Activated naive CD8-positive, alpha-beta T cell treated with anti-CD3 and anti-CD28 coated beads, Interleukin-2, amount 10 ng/mL, durations not matched to agents 7 days and 5 days (primary cell): ENCODE measurements at regions not wholly inside any gene's neighbourhood (a gene's known extent, or its start where the extent isn't known, plus 50 kb on each side); places are given as distances from the start of the nearest gene placed in this dataset.

Experiments used
- ATAC-seq: fragments of 150-1000 bp; cut with Tn5 transposase; one replicate; pipeline ENCODE4 v1.10.0; 2021; ENCODE audit warnings: low read depth, moderate library complexity
- POLR2A ChIA-PET: fragments of 350-600 bp; sonication (Branson Sonifier 250); formaldehyde crosslinking; loops from one replicate; lab custom pipeline; 2021; ENCODE audit warnings: antibody characterized with exemption; lab: Charles Lee
- DNase-seq: peaks from one replicate; pipeline ENCODE4 v3.0.0; 2021
- H3K27ac Mint-ChIP-seq: one replicate; pipeline ENCODE4 v1.8.0; 2022; ENCODE audit warnings: mild to moderate bottlenecking, mixed read lengths
- H3K27me3 Mint-ChIP-seq: one replicate; pipeline ENCODE4 v1.8.0; 2022; ENCODE audit warnings: mild to moderate bottlenecking, moderate library complexity, mixed read lengths
- H3K36me3 Mint-ChIP-seq: one replicate; pipeline ENCODE4 v1.8.0; 2021; ENCODE audit warnings: mild to moderate bottlenecking, mixed read lengths
- H3K4me1 Mint-ChIP-seq: one replicate; pipeline ENCODE4 v1.8.0; 2021; ENCODE audit warnings: mixed read lengths
- H3K4me3 Mint-ChIP-seq: one replicate; pipeline ENCODE4 v1.8.0; 2022; ENCODE audit warnings: mild to moderate bottlenecking, moderate library complexity, mixed read lengths
- H3K9me3 Mint-ChIP-seq: one replicate; pipeline ENCODE4 v1.8.0; 2021; ENCODE audit warnings: mixed read lengths

DNA sequence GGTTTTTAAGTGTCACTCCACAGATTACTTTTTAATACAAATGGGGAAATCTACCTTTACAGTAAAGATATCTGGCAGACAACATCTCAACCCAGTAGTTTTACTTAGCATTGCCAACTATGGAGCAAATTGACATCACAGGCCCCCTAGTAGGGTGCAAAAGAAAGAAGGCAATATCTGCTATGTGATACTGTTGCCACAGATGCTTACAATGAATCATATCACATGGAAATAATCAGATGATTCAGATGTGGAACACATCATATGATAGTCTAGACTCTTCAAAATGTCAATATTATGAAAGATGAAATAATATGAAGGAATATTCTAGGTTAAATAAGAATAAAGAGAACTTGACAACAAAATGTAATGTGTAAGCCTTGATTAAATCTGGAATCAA lies 322.5 kb downstream of the BMP2 start:
- DNase-seq (no peak), ATAC-seq (no peak)
- no peaks in the 10 kb centered on the region for H3K36me3 Mint-ChIP-seq
- POLR2A ChIA-PET: no interaction called here
- peaks cover 4% of the 10 kb centered on the region for H3K9me3 Mint-ChIP-seq
- H3K27me3 Mint-ChIP-seq: no peaks in the 10 kb centered on the region
- no peaks in the 10 kb centered on the region for H3K4me1 Mint-ChIP-seq
- no peak overlapping the region for H3K4me3 Mint-ChIP-seq
- no peak overlapping the region for H3K27ac Mint-ChIP-seq

DNA sequence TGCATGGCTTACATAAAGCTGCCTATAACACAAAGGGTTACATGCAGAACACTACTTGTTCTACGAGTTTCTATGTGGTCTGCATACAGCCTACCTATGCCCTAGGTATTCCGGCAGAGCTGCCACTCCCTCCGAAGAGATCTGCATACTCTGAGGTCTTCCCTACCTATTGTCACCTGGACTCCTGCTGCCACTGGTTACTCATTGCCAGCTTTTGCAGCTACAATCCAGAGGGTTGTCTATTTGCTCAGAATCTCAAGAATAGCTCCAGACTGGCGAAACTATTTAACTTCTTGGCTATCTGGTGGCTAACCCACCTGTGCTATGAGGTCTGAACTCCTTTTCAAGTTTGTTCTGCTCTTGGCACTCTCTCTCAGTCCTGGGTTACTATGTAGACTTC lies 323.3 kb downstream of the BMP2 start:
- ATAC-seq: no peak
- H3K4me1 Mint-ChIP-seq: no peaks in the 10 kb centered on the region
- no peak overlapping the region for H3K4me3 Mint-ChIP-seq
- H3K36me3 Mint-ChIP-seq: no peaks in the 10 kb centered on the region
- no peaks in the 10 kb centered on the region for H3K27me3 Mint-ChIP-seq
- H3K27ac Mint-ChIP-seq: no peak overlapping the region
- H3K9me3 Mint-ChIP-seq: peaks cover 4% of the 10 kb centered on the region
- no peak for DNase-seq
- POLR2A ChIA-PET: no interaction called here

DNA sequence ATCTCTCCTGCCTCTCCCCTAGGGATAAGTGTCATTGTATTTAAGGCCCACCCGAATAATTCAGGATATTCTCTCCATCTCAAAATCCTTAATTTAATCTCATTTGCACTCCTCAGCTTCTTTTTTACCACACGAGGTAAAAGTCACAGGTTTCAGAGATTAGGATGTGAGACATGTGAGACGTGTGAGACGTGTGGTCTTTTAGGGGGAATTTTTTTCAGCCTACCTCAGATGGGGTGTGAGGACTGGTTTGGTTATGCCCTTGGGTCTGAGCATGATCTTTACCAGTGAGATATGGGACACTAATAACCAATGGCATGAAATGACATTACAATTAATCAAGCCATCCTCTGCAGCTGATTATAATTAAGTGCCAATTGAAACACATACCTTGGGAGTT lies 324.2 kb downstream of the BMP2 start:
- POLR2A ChIA-PET: no interaction called here
- Mint-ChIP-seq H3K9me3 (peaks cover 4% of the 10 kb centered on the region), H3K36me3 (no peaks in the 10 kb centered on the region)

DNA sequence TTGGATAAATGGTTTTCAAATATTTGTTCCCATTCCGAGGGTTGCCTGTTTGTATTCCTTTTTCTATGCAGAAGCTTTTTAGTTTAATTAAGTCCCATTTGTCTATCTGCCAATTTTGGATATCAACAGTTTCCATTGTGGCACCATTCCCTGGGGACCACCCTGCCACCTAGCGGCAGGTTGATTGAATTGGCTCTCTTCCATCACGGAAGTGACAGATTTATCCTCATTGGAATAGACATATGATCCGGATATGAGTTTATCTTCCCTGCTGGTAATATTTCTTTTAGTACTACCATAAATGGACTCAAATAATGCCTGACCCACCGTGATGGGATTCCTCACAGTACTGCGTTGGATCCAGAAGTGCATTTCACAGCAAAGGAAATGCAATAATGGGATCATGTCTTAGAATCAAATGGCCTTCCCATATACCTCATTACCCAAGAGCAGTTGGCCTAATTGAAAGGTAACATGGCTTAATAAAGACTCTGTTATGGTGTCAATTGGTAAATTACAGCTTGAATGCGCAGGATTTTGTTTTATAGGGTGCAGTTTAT lies 327.0 kb downstream of the BMP2 start:
- ATAC-seq (no peak), DNase-seq (no peak)
- no peaks in the 10 kb centered on the region for H3K36me3 Mint-ChIP-seq
- no peaks in the 10 kb centered on the region for H3K27me3 Mint-ChIP-seq
- no peak overlapping the region for H3K4me3 Mint-ChIP-seq
- POLR2A ChIA-PET: no interaction called here
- H3K9me3 Mint-ChIP-seq: peaks cover 3% of the 10 kb centered on the region
- no peaks in the 10 kb centered on the region for H3K4me1 Mint-ChIP-seq
- H3K27ac Mint-ChIP-seq: no peak overlapping the region

More for the DNA sequence above, 324.2 kb downstream of the BMP2 start:
- Mint-ChIP-seq H3K27me3 (no peaks in the 10 kb centered on the region), H3K27ac (no peak overlapping the region), H3K4me1 (no peaks in the 10 kb centered on the region), H3K4me3 (no peak overlapping the region)
- ATAC-seq (no peak), DNase-seq (no peak)

DNA sequence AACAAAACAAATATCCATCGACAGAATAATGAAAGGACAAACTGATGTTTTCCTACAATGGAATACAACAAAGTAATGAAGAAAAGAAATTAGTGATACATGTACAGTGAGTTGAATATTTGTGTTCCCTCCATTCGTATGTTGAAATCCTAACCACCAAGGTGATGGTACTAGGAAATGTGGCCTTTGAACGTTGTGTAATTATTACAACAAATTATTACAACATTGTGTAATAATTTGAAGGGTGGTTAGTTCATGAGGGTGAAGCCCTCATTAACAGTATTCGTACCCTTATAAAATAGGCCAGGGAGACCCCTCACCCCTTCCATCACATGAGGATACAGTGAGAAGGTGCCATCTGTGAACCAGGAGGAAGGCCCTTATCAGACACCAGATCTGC lies 339.4 kb downstream of the BMP2 start:
- DNase-seq (no peak), ATAC-seq (no peak)
- POLR2A ChIA-PET: no interaction called here
- Mint-ChIP-seq H3K27me3 (no peaks in the 10 kb centered on the region), H3K4me3 (no peak overlapping the region), H3K9me3 (peaks cover 2% of the 10 kb centered on the region), H3K4me1 (no peaks in the 10 kb centered on the region), H3K27ac (no peak overlapping the region), H3K36me3 (no peaks in the 10 kb centered on the region)

DNA sequence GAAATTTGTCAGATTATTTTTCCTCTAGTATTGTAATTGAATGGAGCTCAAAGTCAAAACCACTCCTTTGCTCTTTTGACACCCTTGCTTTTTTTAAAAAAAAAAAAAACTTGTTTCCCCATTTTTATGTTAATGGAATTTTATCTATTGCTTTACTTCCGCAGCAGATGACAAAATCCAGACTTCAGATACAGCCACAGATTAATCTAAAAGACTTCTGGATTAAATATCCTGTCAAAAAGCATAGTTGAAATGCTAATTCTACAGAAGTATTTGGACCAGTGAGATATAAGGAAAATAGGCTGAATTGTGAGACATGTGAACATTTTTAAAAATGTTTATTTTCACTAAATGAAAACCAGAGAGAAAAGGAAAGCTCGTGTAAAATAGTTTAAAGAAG lies 341.4 kb downstream of the BMP2 start:
- Mint-ChIP-seq H3K4me1 (no peaks in the 10 kb centered on the region), H3K4me3 (no peak overlapping the region), H3K36me3 (no peaks in the 10 kb centered on the region), H3K27ac (no peak overlapping the region), H3K9me3 (peaks cover 2% of the 10 kb centered on the region), H3K27me3 (no peaks in the 10 kb centered on the region)
- POLR2A ChIA-PET: no interaction called here
- ATAC-seq: no peak
- DNase-seq: no peak

DNA sequence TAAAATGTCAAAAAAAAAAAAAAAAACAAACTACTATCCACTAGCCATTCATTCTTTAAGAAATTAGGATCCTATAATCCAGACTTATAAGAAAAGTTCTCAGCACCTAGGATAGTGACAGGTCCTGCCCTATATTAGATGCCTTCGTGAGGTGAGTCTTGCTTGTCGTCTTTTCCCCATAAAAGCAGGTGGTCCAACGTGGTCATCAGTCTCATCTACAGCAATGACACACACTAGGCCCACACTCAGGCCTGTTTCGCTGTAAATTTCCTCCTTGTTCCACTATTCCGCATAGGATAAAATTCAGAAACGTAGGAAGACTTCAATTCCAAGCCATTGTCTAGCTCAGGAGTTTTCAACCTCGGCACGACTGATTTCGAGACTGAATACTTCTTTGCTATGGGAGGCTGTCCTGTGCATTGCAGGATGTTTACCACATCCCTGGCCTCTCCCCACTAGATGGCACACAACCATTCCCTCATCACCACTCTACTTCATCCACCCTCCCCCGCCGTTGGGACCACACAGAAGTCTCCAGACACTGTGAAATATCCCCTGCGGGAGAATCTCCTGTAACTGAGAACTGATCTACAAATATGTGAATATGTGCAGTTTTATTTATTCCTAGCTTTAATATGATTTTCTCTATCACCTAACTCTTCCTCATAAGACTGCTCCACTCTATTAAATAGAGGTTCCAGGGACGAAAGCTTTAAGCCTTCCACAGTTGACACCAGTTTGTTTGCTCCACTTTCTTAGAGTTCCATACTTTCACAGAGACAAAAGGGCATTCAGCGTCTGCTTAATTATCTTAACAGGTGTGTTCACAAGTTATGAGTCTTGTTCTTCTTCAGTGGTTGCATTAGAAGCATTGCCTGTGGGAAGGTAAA lies 346.3 kb downstream of the BMP2 start:
- Mint-ChIP-seq H3K36me3 (no peaks in the 10 kb centered on the region), H3K27ac (no peak overlapping the region)

DNA sequence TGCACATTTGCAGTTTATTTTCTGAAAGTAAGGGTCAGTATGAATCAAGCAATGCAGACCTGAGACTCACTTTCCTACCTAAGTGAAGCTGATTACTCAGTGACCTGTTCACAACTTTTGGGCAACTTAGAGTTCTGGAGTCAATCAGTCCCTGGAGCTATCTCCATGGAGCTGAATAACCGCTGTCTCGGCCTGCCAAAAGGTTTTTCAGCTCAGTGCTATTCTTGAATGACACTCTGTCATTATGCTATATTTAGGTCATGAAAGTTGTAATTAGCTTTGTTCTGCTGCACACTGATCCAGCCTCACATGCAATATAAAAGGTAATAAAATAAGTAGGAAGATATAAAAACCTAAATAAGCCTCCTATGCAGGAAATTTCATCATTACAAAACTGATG lies 356.0 kb downstream of the BMP2 start:
- Mint-ChIP-seq H3K27me3 (no peaks in the 10 kb centered on the region), H3K36me3 (no peaks in the 10 kb centered on the region), H3K4me1 (no peaks in the 10 kb centered on the region), H3K4me3 (no peak overlapping the region), H3K27ac (no peak overlapping the region), H3K9me3 (peaks cover 2% of the 10 kb centered on the region)
- POLR2A ChIA-PET: no interaction called here
- ATAC-seq (no peak), DNase-seq (no peak)

More for the DNA sequence above, 346.3 kb downstream of the BMP2 start:
- no peak for DNase-seq
- Mint-ChIP-seq H3K4me3 (no peak overlapping the region), H3K4me1 (no peaks in the 10 kb centered on the region), H3K27me3 (no peaks in the 10 kb centered on the region), H3K9me3 (no peaks in the 10 kb centered on the region)
- POLR2A ChIA-PET: no interaction called here
- no peak for ATAC-seq

DNA sequence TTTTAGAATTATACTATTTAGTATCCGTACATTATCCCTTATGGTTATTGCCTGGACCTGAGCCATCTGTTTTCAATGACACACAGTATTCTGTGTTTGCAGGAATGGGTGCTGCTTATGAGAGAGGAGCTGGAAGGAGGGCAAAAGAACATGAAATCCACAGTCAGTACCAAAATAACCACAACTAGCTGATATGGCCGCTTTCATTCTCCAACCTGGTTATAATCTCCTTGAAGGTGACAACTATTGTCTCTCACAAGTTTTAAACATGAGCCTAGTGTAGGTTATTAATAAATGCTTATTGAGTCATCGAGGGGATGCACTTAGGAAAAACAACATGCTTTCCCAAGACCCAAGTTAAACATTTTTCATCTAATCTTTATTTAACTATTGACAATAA lies 356.6 kb downstream of the BMP2 start:
- Mint-ChIP-seq H3K9me3 (peaks cover 2% of the 10 kb centered on the region), H3K4me1 (no peaks in the 10 kb centered on the region), H3K27me3 (no peaks in the 10 kb centered on the region), H3K4me3 (no peak overlapping the region), H3K27ac (no peak overlapping the region), H3K36me3 (no peaks in the 10 kb centered on the region)
- ATAC-seq: no peak
- POLR2A ChIA-PET: no interaction called here
- DNase-seq: no peak

DNA sequence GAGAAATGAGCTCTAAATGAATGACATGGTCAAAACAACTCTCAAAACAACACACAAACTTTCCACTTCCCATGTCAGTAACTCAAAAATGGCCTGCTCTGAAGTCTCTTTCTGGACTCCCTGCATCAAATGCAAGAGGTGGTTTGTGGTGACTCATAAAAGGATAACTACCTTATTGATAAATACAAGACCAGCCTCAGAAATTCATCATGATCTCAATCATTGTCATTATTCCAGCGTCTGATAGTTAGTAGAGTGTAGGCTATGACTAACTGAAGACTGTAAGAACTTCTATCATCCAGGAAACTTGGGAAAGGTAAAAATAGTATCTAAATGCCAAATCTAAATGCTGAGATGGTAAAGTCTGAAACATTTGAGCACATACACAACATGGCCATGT lies 369.4 kb downstream of the BMP2 start:
- Mint-ChIP-seq H3K36me3 (no peaks in the 10 kb centered on the region), H3K9me3 (peaks cover 3% of the 10 kb centered on the region), H3K4me1 (no peaks in the 10 kb centered on the region), H3K27ac (no peak overlapping the region), H3K27me3 (no peaks in the 10 kb centered on the region), H3K4me3 (no peak overlapping the region)
- ATAC-seq (no peak), DNase-seq (no peak)
- POLR2A ChIA-PET: no interaction called here

DNA sequence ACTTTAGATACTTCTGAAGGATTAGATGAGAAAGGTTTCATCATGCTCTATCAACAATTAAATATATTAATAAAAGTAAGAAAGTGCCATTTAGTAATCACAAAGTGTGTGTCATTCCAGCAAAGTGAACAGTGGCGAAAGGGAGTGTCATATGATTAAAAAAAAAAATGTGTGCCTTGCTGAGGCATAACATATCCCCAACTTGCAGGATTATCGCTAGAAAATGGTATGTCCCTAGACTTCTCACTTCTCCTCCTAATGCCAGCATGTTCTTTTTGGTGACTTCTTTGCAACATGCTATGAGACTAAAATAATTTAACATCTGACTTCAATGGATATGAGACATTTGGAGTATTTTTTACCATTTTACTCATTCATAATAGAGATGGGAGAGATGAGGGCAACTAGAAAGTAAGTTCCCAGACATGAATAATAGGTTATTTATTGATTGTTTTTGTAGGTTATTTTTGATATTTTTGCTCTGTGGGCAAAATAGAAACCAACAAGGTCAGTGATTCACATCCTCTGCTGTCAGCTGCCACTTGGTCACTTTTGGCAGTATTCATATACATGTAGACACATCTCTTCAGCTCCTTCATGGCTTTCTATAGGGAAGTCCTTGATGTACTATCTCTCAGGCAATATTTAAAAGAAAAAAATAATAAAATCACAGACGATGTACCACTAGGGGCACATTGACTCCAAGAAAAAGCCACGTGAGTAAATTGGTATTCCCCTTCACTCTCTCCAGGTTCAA lies 370.1 kb downstream of the BMP2 start:
- Mint-ChIP-seq H3K27ac (no peak overlapping the region), H3K4me1 (no peaks in the 10 kb centered on the region), H3K27me3 (no peaks in the 10 kb centered on the region), H3K4me3 (no peak overlapping the region), H3K9me3 (peaks cover 3% of the 10 kb centered on the region), H3K36me3 (no peaks in the 10 kb centered on the region)
- no peak for DNase-seq
- ATAC-seq: no peak
- POLR2A ChIA-PET: no interaction called here

DNA sequence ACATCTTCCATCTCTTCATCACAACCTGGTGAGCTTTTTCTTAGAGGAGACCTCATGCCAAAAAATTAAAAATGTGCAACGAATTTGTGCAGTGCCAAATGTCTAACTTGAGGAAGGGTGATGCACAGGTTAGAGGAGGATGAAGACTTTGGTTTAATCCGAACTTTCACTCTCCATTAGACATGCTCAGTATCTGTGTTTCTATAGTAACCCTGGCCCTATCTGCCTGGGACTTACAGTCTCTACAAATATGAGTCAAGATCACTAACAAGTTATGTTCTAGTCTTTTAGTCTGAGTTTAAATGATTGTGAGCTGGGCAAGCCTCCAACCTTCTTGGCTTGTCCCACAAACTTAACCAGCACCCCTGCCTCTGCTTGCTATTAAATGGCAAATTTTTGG lies 377.0 kb downstream of the BMP2 start:
- DNase-seq (no peak), ATAC-seq (no peak)
- H3K4me1 Mint-ChIP-seq: no peaks in the 10 kb centered on the region
- peaks cover 3% of the 10 kb centered on the region for H3K9me3 Mint-ChIP-seq
- no peak overlapping the region for H3K4me3 Mint-ChIP-seq
- no peaks in the 10 kb centered on the region for H3K36me3 Mint-ChIP-seq
- no peak overlapping the region for H3K27ac Mint-ChIP-seq
- H3K27me3 Mint-ChIP-seq: no peaks in the 10 kb centered on the region
- POLR2A ChIA-PET: no interaction called here

DNA sequence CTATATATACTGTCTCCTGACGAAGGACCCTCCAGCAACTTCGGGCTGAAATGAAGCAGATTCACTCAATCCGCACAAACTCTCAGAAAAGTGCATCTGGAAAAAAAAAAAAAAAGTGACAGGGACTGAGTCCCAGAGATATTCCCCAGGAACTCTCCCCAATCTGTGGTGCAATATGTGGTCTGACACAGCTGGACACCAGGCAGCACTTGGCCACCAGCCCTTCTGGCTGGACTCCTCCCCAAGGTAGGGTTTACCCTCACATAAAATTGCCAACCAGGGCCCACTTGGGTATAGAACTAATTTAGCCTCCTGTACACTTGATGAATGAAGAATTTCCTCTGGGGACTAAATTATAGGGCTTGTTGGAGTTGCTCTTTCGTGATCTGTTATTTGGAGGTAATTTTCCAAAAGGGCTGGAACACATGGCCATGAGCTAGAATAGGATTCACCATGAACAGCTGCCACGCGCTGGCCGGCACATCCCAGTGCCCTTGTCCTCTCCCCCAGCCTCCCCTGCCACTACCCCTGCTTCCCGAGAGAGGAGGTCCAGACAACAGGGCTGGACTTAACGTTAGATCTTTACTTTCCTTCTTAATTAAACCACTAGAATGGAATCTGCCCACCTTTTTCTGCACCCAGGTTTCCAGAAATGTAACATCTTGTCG lies 379.2 kb downstream of the BMP2 start:
- no peaks in the 10 kb centered on the region for H3K27me3 Mint-ChIP-seq
- H3K9me3 Mint-ChIP-seq: peaks cover 2% of the 10 kb centered on the region
- POLR2A ChIA-PET: no interaction called here
- DNase-seq (no peak), ATAC-seq (no peak)
- H3K4me3 Mint-ChIP-seq: no peak overlapping the region
- H3K4me1 Mint-ChIP-seq: no peaks in the 10 kb centered on the region
- H3K36me3 Mint-ChIP-seq: no peaks in the 10 kb centered on the region
- H3K27ac Mint-ChIP-seq: no peak overlapping the region
